Epithelial cell of proximal tubule (primary cell): ENCODE measurements at regions not wholly inside any gene's neighbourhood (a gene's known extent, or its start where the extent isn't known, plus 50 kb on each side); places are given as distances from the start of the nearest gene placed in this dataset.

ENCODE experiments used
- DNase-seq: peaks from one replicate; pipeline ENCODE4 v3.0.0-alpha.2; 2011; ENCODE audit warnings: low read depth
- H3K4me3 ChIP-seq: 2 replicates; pipeline ENCODE4 v1.5.1; 2011; ENCODE audit warnings: low read depth, mild to moderate bottlenecking, low read length
- TF ChIP-seq, protein P1 (sequence below): conservative IDR thresholded peaks from 2 replicates; pipeline ENCODE4 v1.5.1; 2012; ENCODE audit warnings: low read depth, mild to moderate bottlenecking, low read length

DNA sequence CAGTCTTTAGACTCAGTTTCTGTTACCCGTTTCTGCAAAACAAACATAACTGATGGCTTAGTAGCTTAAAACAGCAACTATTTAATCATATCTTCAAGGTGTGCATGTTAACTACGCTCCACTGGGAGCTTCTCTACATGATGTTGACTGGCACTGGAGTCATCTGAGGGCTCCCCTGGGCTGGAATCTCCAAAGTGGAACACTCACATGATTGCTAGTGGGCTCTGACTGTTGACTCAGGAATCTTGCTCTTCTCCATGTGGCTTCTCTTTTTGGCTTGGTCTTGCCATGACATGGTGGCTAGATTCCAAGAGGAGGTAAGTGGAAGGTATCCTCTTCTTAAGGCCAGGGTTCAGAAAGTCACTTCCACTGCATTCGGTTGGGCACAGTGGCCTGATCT lies 160.8 kb downstream of the PMAIP1 start:
- DNase-seq: peak; percentile 69
- TF ChIP-seq, protein P1, sequence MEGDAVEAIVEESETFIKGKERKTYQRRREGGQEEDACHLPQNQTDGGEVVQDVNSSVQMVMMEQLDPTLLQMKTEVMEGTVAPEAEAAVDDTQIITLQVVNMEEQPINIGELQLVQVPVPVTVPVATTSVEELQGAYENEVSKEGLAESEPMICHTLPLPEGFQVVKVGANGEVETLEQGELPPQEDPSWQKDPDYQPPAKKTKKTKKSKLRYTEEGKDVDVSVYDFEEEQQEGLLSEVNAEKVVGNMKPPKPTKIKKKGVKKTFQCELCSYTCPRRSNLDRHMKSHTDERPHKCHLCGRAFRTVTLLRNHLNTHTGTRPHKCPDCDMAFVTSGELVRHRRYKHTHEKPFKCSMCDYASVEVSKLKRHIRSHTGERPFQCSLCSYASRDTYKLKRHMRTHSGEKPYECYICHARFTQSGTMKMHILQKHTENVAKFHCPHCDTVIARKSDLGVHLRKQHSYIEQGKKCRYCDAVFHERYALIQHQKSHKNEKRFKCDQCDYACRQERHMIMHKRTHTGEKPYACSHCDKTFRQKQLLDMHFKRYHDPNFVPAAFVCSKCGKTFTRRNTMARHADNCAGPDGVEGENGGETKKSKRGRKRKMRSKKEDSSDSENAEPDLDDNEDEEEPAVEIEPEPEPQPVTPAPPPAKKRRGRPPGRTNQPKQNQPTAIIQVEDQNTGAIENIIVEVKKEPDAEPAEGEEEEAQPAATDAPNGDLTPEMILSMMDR: no peak
- H3K4me3 ChIP-seq: no peak overlapping the region

DNA sequence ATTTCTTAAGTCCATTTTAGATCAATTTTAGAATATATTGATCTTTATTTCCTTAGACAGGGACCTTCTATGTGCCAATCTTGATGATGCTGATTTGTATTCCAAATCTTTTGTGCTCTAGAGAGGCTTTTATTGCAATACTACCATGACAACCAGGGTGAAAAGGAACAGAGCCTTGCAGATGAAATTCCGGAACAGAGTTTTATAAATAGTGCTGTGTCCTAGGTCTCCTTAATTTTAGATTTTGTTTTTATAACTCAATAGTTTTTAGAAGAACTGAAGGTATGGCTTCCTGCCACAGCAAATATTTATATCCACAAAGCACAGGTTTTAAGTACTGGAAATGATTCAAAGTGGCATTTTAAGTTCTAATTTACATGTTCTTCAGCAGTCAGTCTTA lies 160.2 kb downstream of the PMAIP1 start:
- TF ChIP-seq, protein P1: no peak
- no peak for DNase-seq
- no peak overlapping the region for H3K4me3 ChIP-seq

DNA sequence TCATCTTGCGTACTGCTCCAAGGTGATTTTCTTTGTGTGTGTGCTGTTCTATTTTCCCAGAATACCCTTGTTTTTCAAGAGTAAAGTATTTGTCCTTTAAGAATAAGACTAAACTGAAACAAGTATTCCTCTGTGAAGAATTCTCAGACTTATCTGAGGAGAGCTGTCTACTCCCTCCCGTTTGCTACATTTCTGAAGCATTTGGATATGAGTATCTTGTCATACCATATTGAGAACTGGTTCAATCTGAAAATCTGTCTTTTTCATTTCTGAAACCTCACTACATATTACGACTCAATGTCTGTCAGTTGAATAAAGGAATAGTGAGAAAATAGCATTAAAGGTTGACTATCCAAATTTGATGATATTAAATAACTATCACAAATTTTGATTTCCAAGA lies 159.4 kb downstream of the PMAIP1 start:
- no peak for DNase-seq
- TF ChIP-seq, protein P1: no peak
- no peak overlapping the region for H3K4me3 ChIP-seq

DNA sequence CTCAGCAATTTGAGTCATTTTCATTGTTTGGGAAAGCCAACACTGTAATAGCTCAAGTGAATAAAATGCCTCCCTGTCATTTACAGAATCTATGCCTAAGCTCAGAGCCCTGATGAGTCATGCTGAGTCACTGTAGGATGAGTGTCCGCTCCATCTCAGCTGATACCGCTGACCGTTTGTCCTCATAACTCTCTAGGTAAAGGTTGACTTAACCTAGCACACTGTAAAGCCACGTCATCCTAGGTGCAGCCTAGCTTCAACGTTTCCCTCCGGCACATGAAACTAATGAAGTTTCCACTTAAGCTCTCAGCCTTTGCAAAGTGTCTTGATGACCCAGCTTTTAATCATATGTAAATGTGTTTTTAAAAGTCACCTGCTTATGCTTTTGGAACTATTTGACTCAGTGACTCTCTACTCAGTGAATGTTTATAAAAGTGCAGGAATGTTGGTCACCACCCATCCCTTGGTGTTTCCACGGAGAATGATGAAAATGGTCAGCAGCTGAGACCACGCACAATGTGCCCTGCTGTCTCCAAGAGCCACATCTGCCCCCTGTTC lies 154.0 kb downstream of the PMAIP1 start:
- peak; percentile 100 for DNase-seq
- TF ChIP-seq, protein P1: no peak
- H3K4me3 ChIP-seq: no peak overlapping the region

DNA sequence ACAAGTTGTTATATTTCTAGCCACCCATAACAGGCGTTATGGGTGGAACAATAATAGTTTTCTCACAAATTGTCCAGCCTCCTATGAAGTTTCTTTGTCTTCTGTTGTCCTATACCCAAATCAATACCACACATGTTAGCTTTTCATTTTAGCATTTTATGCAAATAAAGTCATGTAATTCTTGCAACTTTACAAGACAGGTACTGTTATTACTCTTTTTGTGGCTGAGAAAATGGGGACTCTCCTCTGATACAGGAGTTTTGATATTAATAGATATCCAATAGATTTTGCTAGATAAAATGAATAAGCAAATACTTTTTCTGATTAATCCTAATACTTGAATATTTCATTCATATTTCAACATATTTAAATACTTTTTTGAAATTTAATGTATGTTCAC lies 151.0 kb downstream of the PMAIP1 start:
- no peak for DNase-seq
- no peak overlapping the region for H3K4me3 ChIP-seq
- TF ChIP-seq, protein P1: no peak

DNA sequence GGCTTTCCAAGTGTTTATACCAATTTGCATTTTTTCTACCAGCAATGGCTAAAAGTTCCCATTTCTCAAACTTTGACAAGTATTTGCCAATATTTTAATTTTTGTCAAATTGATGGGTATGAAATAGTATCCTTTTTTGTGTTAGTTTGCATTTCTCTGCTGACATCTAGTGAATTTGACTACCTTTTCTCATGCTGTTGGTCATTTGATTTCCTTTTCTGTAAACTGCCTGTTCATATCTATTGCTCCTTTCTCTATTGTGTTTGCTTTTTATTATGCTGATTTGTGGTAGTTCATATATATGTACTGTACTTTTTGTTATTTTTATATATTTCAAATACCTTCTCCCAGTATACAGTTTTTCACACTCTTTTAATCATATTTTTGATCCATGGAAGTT lies 149.4 kb downstream of the PMAIP1 start:
- TF ChIP-seq, protein P1: no peak
- H3K4me3 ChIP-seq: no peak overlapping the region
- DNase-seq: no peak

DNA sequence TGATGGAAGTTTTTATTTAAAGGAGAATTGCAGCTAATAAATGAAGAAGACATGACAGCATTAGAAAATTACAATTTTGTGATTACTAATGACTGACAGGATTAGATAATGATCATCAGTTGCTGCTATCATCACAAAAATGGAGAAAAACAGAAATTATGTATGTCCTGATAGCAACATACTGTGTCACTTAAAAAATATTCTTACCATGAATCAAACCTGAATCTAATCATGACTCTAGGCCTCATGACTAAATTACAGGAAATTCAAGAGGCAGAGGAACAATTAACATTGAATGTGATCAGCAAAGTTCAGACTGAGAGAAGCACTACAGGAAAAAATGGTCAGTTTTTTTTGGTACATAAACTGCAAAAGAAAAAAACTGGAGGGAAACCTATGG lies 147.8 kb downstream of the PMAIP1 start:
- DNase-seq: no peak
- H3K4me3 ChIP-seq: no peak overlapping the region
- TF ChIP-seq, protein P1: no peak
